NCI-H2107 (cell line): ENCODE measurements at regions not wholly inside any gene's neighbourhood (a gene's known extent, or its start where the extent isn't known, plus 50 kb on each side); places are given as distances from the start of the nearest gene placed in this dataset.

ENCODE experiments used
- DNase-seq: peaks from one replicate; lab custom pipeline; 2025; lab: John Stamatoyannopoulos, UW

- no peak for DNase-seq
These were observed 132.9 kb upstream of the SIX2 start for GRCh38 chr2:45141883-45142866.

GRCh38 chr2:45140675-45141074 lies 131.4 kb upstream of the SIX2 start:
- no peak for DNase-seq

GRCh38 chr2:45138904-45139303 lies 129.7 kb upstream of the SIX2 start:
- no peak for DNase-seq

GRCh38 chr2:45137966-45138695 lies 128.9 kb upstream of the SIX2 start:
- DNase-seq, result no peak

- no peak for DNase-seq
These were observed 125.5 kb upstream of the SIX2 start for GRCh38 chr2:45134726-45135125.

- DNase-seq, result no peak
These were observed 124.8 kb upstream of the SIX2 start for GRCh38 chr2:45134014-45134413.

- no peak for DNase-seq
These were observed 123.3 kb upstream of the SIX2 start for GRCh38 chr2:45132551-45132950.

GRCh38 chr2:45131587-45131986 lies 122.3 kb upstream of the SIX2 start:
- no peak for DNase-seq

- no peak for DNase-seq
These were observed 121.5 kb upstream of the SIX2 start for GRCh38 chr2:45130736-45131135.

GRCh38 chr2:45128580-45128997 lies 119.3 kb upstream of the SIX2 start:
- no peak for DNase-seq

GRCh38 chr2:45127891-45128290 lies 118.6 kb upstream of the SIX2 start:
- no peak for DNase-seq

GRCh38 chr2:45127321-45127720 lies 118.1 kb upstream of the SIX2 start:
- no peak for DNase-seq

GRCh38 chr2:45125232-45125631 lies 116.0 kb upstream of the SIX2 start:
- no peak for DNase-seq

GRCh38 chr2:45124456-45124855 lies 115.2 kb upstream of the SIX2 start:
- no peak for DNase-seq

- DNase-seq, result no peak
These were observed 114.4 kb upstream of the SIX2 start for GRCh38 chr2:45123521-45124191.

GRCh38 chr2:45123065-45123464 lies 113.8 kb upstream of the SIX2 start:
- DNase-seq, result no peak

GRCh38 chr2:45121236-45121927 lies 112.1 kb upstream of the SIX2 start:
- DNase-seq, result no peak

- no peak for DNase-seq
These were observed 111.3 kb upstream of the SIX2 start for GRCh38 chr2:45120546-45120945.

GRCh38 chr2:45119855-45120254 lies 110.6 kb upstream of the SIX2 start:
- DNase-seq, result no peak

GRCh38 chr2:45119038-45119437 lies 109.8 kb upstream of the SIX2 start:
- no peak for DNase-seq

- DNase-seq, result no peak
These were observed 108.1 kb upstream of the SIX2 start for GRCh38 chr2:45117383-45117782.

GRCh38 chr2:45115181-45115580 lies 105.9 kb upstream of the SIX2 start:
- DNase-seq, result no peak
